ENCODE measurements at regions not wholly inside any gene's neighbourhood (a gene's known extent, or its start where the extent isn't known, plus 50 kb on each side); places are given as distances from the start of the nearest gene placed in this dataset.
A peak's percentile ranks its signal among the peaks of the same experiment; 100 is the strongest.

GRCh38 chr22:26900787-26901186 is 243.4 kb downstream of the MIAT start:
- no peak for DNase-seq (ENCODE audit: low read depth)
- TF ChIP-seq, protein P1, sequence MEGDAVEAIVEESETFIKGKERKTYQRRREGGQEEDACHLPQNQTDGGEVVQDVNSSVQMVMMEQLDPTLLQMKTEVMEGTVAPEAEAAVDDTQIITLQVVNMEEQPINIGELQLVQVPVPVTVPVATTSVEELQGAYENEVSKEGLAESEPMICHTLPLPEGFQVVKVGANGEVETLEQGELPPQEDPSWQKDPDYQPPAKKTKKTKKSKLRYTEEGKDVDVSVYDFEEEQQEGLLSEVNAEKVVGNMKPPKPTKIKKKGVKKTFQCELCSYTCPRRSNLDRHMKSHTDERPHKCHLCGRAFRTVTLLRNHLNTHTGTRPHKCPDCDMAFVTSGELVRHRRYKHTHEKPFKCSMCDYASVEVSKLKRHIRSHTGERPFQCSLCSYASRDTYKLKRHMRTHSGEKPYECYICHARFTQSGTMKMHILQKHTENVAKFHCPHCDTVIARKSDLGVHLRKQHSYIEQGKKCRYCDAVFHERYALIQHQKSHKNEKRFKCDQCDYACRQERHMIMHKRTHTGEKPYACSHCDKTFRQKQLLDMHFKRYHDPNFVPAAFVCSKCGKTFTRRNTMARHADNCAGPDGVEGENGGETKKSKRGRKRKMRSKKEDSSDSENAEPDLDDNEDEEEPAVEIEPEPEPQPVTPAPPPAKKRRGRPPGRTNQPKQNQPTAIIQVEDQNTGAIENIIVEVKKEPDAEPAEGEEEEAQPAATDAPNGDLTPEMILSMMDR (IDR thresholded peaks at IDR 0.05; ENCODE audit: insufficient read depth, low read depth, low read length) = no peak
- no peak overlapping the region for H3K4me3 ChIP-seq (ENCODE audit: low read depth, low read length)

DNA sequence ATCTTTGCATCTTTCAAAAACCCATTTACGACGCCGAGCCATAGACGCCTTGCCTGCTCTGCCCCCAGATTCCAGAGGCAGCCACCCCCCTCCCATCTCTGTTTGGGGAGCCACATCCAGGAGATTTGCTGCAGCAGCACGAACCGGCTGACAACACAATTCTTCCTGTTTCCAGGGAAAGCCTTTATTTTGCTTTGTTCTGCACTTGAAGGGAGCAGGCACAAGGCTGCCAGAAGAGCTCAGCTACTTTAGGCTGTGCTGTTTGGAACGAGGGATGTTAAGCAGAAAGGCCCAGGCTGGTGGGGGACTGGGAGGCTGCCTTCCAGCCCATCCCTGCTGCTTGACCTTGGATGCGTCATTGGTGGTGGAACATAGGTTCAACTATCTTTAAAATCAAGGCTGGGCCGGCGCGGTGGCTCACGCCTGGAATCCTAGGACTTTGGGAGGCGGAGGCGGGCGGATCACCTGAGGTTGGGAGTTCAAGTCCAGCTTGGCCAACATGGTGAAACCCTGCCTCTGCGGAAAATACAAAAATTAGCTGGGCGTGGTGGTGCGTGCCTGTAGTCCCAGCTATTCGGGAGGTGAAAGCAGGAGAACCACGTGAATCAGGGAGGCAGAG is 243.9 kb downstream of the MIAT start:
- H3K4me3 ChIP-seq (ENCODE audit: low read depth, low read length) = no peak overlapping the region
- no peak for DNase-seq (ENCODE audit: low read depth)
- TF ChIP-seq, protein P1 (IDR thresholded peaks at IDR 0.05; ENCODE audit: insufficient read depth, low read depth, low read length) = no peak

DNA sequence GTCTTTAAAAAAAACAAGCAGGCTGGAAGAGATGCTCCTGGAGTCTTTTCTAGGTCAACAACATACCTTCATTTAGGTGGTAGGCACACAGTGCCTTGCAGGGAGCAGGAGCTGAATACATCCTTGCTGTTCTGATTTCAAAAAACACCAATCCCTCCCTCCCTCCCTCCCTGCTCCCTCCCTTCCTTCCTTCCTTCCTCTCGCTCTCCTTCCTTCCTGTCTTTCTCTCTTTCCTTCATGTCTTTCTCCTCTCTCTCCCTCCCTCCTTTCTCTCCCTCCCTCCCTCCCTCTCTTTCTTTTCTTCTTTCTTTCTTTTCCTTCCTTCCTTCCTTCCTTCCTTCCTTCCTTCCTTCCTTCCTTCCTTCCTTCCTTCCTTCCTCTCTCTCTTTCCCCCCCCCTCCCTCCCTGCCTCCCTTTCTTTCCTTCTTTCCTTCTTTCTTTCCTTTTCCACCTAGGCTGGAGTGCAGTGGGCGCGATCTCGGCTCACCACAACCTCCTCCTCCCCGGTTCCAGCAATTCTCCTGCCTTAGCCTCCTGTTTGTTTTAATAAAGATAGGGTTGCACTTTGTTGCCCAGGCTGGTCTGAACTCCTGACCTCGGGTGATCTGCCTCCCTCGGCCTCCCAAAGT is 245.1 kb downstream of the MIAT start:
- H3K4me3 ChIP-seq (ENCODE audit: low read depth, low read length) = no peak overlapping the region
- TF ChIP-seq, protein P1 (IDR thresholded peaks at IDR 0.05; ENCODE audit: insufficient read depth, low read depth, low read length) = no peak
- DNase-seq (ENCODE audit: low read depth) = no peak

- TF ChIP-seq, protein P1 (IDR thresholded peaks at IDR 0.05; ENCODE audit: insufficient read depth, low read depth, low read length) = no peak
- H3K4me3 ChIP-seq (ENCODE audit: low read depth, low read length) = no peak overlapping the region
- peak; percentile 55 for DNase-seq (ENCODE audit: low read depth)
These were observed 245.9 kb downstream of the MIAT start for GRCh38 chr22:26903030-26903856.

DNA sequence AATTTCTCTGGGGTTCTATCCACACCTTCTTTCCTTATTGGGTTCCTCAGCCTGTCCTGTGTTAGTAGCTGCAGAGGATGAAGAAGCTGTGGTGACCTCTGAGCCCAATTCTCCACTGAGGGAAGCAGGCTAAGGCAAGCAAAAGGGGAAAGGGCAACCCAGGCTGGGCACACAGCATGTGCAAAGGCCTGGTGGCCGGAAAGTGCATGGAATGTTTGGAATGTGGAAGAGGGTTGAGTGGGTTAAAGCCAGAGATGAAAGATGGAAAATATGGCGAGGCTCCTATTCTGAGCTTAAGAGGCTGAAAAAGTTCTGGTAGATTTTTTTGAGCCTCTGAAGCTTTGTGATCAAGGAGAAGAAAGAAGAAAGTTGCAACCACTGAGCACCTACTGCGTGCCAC is 247.1 kb downstream of the MIAT start:
- TF ChIP-seq, protein P1 (IDR thresholded peaks at IDR 0.05; ENCODE audit: insufficient read depth, low read depth, low read length) = no peak
- DNase-seq (ENCODE audit: low read depth) = no peak
- no peak overlapping the region for H3K4me3 ChIP-seq (ENCODE audit: low read depth, low read length)

DNA sequence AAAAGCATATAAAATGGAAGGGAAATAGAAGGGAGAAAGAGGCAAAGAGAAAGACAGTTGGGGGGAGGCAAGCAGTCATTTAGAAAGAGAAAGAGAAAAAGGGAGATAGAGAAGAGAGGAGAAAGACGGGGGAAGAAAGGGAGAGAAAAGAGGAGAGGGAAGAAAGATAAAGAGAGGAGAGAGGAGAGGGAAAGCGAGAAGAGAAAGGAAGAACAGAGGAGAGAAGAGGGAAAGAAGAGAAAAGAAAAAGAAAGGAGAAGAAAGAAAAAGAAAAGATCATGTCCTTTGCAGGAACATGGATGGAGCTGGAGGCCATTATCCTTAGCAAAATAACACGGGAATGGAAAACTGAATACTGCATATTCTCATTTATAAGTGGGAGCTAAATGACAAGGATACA is 247.7 kb downstream of the MIAT start:
- H3K4me3 ChIP-seq (ENCODE audit: low read depth, low read length) = no peak overlapping the region
- TF ChIP-seq, protein P1 (IDR thresholded peaks at IDR 0.05; ENCODE audit: insufficient read depth, low read depth, low read length) = no peak
- no peak for DNase-seq (ENCODE audit: low read depth)

Measured in fibroblast of villous mesenchyme (primary cell).